Glomerular endothelial cell (primary cell): ENCODE measurements at regions not wholly inside any gene's neighbourhood (a gene's known extent, or its start where the extent isn't known, plus 50 kb on each side); places are given as distances from the start of the nearest gene placed in this dataset.
"Not testable (repeated sequence)": the region's sequence is repeated elsewhere in the genome, so short reads cannot be mapped to it uniquely, and the experiment has no call there.

ENCODE experiments used
- DNase-seq: peaks from one replicate; pipeline ENCODE4 v3.0.0-alpha.2; 2011; ENCODE audit warnings: low read depth, low spot score; ENCODE audit errors: extremely low read depth

- DNase-seq, result not testable (repeated sequence)
Observed at GRCh38 chr2:95723627-95724210, 131.9 kb downstream of the TRIM43 start.

- DNase-seq, result not testable (repeated sequence)
Observed at GRCh38 chr2:95725191-95725590, 133.4 kb downstream of the TRIM43 start.

GRCh38 chr2:95725677-95726076 lies 133.9 kb downstream of the TRIM43 start:
- not testable (repeated sequence) for DNase-seq

- not testable (repeated sequence) for DNase-seq
Observed at GRCh38 chr2:95727420-95727819, 135.6 kb downstream of the TRIM43 start.

GRCh38 chr2:95728878-95729596 lies 137.2 kb downstream of the TRIM43 start:
- DNase-seq, result peak; percentile 54

- DNase-seq, result no peak
Observed at GRCh38 chr2:95729597-95729955, 137.8 kb downstream of the TRIM43 start.

GRCh38 chr2:95730813-95731212 lies 139.0 kb downstream of the TRIM43 start:
- no peak for DNase-seq

- no peak for DNase-seq
Observed at GRCh38 chr2:95734976-95735890, 143.4 kb downstream of the TRIM43 start.

- no peak for DNase-seq
Observed at GRCh38 chr2:95738301-95738700, 146.5 kb downstream of the TRIM43 start.

GRCh38 chr2:95752126-95752525 lies 160.3 kb downstream of the TRIM43 start:
- not testable (repeated sequence) for DNase-seq

- DNase-seq, result not testable (repeated sequence)
Observed at GRCh38 chr2:95753812-95754211, 162.0 kb downstream of the TRIM43 start.

- not testable (repeated sequence) for DNase-seq
Observed at GRCh38 chr2:95754213-95754612, 162.4 kb downstream of the TRIM43 start.

GRCh38 chr2:95754819-95755563 lies 163.2 kb downstream of the TRIM43 start:
- DNase-seq, result not testable (repeated sequence)

GRCh38 chr2:95755956-95756669 lies 164.3 kb downstream of the TRIM43 start:
- DNase-seq, result not testable (repeated sequence)

GRCh38 chr2:95757988-95758387 lies 166.2 kb downstream of the TRIM43 start:
- DNase-seq, result no peak

- DNase-seq, result no peak
Observed at GRCh38 chr2:95759481-95760246, 167.9 kb downstream of the TRIM43 start.

GRCh38 chr2:95760806-95761525 lies 169.2 kb downstream of the TRIM43 start:
- DNase-seq, result no peak

- DNase-seq, result no peak
Observed at GRCh38 chr2:95761556-95761955, 169.8 kb downstream of the TRIM43 start.
